H1 (cell line): ENCODE measurements at regions not wholly inside any gene's neighbourhood (a gene's known extent, or its start where the extent isn't known, plus 50 kb on each side); places are given as distances from the start of the nearest gene placed in this dataset.

Experiments
- CTCF ChIA-PET: fragments of 300-600 bp; sonication (Branson Sonifier 250); formaldehyde crosslinking; loops from one replicate; lab custom pipeline; 2021; ENCODE audit not compliant: partially characterized antibody; lab: Charles Lee
- POLR2A ChIA-PET: fragments of 300-600 bp; sonication (Branson Sonifier 250); formaldehyde crosslinking; loops from one replicate; lab custom pipeline; 2021; ENCODE audit warnings: inconsistent platforms; ENCODE audit not compliant: partially characterized antibody; lab: Charles Lee
- DNase-seq, 2 experiments: peaks; one replicate each; pipeline versions ENCODE4 v3.0.0 to v3.0.0-alpha.2; 2010 to 2022; ENCODE audit warnings: low spot score in 2 of 2, low read depth in 1 of 2, mixed read lengths in 1 of 2
- FAIRE-seq: peaks from 2 replicates; lab custom pipeline; 2011; peaks lifted over from hg19 to GRCh38; lab: Jason Lieb, UNC
- H2AFZ ChIP-seq: 2 replicates; pipeline ENCODE4 v1.8.1; 2012; ENCODE audit warnings: low read length, inconsistent platforms
- H2AK5ac ChIP-seq: 2 replicates; pipeline ENCODE4 v1.6.1; 2013; ENCODE audit warnings: low read depth, low read length
- H2BK120ac ChIP-seq: replicated peaks from 2 replicates; pipeline ENCODE3; 2013; ENCODE audit warnings: low read depth, low read length, inconsistent platforms
- H2BK12ac ChIP-seq: 2 replicates; pipeline ENCODE4 v1.6.1; 2013; ENCODE audit warnings: low read depth, low read length
- H2BK15ac ChIP-seq: 2 replicates; pipeline ENCODE4 v1.6.1; 2013; ENCODE audit warnings: low read length
- H2BK20ac ChIP-seq: 2 replicates; pipeline ENCODE4 v1.6.1; 2013; ENCODE audit warnings: low read length
- H2BK5ac ChIP-seq: 2 replicates; pipeline ENCODE4 v1.6.1; 2013; ENCODE audit warnings: low read depth, low read length
- H3K14ac ChIP-seq: 2 replicates; pipeline ENCODE4 v1.6.1; 2013; ENCODE audit warnings: inconsistent platforms; ENCODE audit not compliant: insufficient read length
- H3K18ac ChIP-seq: 2 replicates; pipeline ENCODE4 v1.6.1; 2013; ENCODE audit warnings: low read length; ENCODE audit errors: extremely low read depth
- H3K23ac ChIP-seq: 2 replicates; pipeline ENCODE4 v1.6.1; 2013; ENCODE audit warnings: inconsistent platforms; ENCODE audit not compliant: insufficient read length
- H3K23me2 ChIP-seq: 2 replicates; pipeline ENCODE4 v1.6.1; 2013; ENCODE audit warnings: low read depth, low read length
- H3K27ac ChIP-seq: 2 replicates; pipeline ENCODE4 v1.6.1; 2011; ENCODE audit warnings: low read depth, low read length, inconsistent platforms
- H3K27me3 ChIP-seq, 4 experiments: replicated peaks in 1 of 4; 1 replicate in 1 of 4; 2 replicates in 3 of 4; pipeline versions ENCODE4 v1.6.1 to v1.8.1; 2011 to 2013; ENCODE audit warnings: low read length in 3 of 4, mild to moderate bottlenecking in 3 of 4, inconsistent platforms in 2 of 4, mixed read lengths in 2 of 4, moderate library complexity in 1 of 4; ENCODE audit not compliant: control insufficient read depth in 3 of 4, insufficient read depth in 3 of 4; ENCODE audit errors: extremely low read depth in 1 of 4
- H3K36me3 ChIP-seq, 4 experiments: 2 replicates each; pipeline versions ENCODE4 v1.6.1 to v1.8.1; 2011 to 2013; ENCODE audit warnings: mild to moderate bottlenecking in 4 of 4, low read length in 3 of 4, moderate library complexity in 2 of 4, control low read depth in 1 of 4, inconsistent platforms in 1 of 4; ENCODE audit not compliant: insufficient read depth in 4 of 4, control insufficient read depth in 2 of 4
- H3K4ac ChIP-seq: replicated peaks from 2 replicates; pipeline ENCODE3; 2013; ENCODE audit warnings: low read length, low read depth, mixed read lengths, inconsistent platforms; ENCODE audit not compliant: insufficient read length
- H3K4me1 ChIP-seq, 4 experiments: replicated peaks in 1 of 4; 1 replicate in 1 of 4; 2 replicates in 3 of 4; pipeline versions ENCODE4 v1.6.1 to v1.8.1; 2011 to 2013; ENCODE audit warnings: low read length in 3 of 4, inconsistent platforms in 2 of 4, mixed read lengths in 1 of 4; ENCODE audit not compliant: insufficient read depth in 4 of 4, control insufficient read depth in 3 of 4
- H3K4me2 ChIP-seq, 2 experiments: 2 replicates each; pipeline versions ENCODE4 v1.6.1 to v1.8.1; 2011 to 2013; ENCODE audit warnings: low read depth in 2 of 2, low read length in 2 of 2, control low read depth in 1 of 2, inconsistent platforms in 1 of 2, mild to moderate bottlenecking in 1 of 2; ENCODE audit not compliant: insufficient read depth in 1 of 2
- H3K4me3 ChIP-seq, 4 experiments: fragments of 200-600, 300-600 bp in 1 of 4; sonication (generic), shearing (Covaris generic), sonication (Bioruptor Twin) in 1 of 4; 2 replicates each; pipeline versions ENCODE4 v1.5.1 to v1.8.1; 2011 to 2016; ENCODE audit warnings: low read length in 4 of 4, low read depth in 3 of 4, control low read depth in 2 of 4, inconsistent platforms in 2 of 4, mild to moderate bottlenecking in 2 of 4, mixed read lengths in 1 of 4, moderate library complexity in 1 of 4; ENCODE audit not compliant: insufficient read depth in 2 of 4; ENCODE audit errors: extremely low read depth in 1 of 4
- H3K56ac ChIP-seq: replicated peaks from 2 replicates; pipeline ENCODE3; 2013; ENCODE audit warnings: low read depth, mild to moderate bottlenecking, mixed read lengths, low read length, inconsistent platforms; ENCODE audit not compliant: insufficient read length
- H3K79me1 ChIP-seq: 2 replicates; pipeline ENCODE4 v1.6.1; 2013; ENCODE audit warnings: low read depth, low read length, control low read depth
- H3K79me2 ChIP-seq, 2 experiments: 2 replicates each; pipeline versions ENCODE4 v1.6.1 to v1.8.1; 2012 to 2013; ENCODE audit warnings: low read length in 2 of 2, mild to moderate bottlenecking in 2 of 2, inconsistent platforms in 1 of 2; ENCODE audit not compliant: insufficient read depth in 2 of 2, control insufficient read depth in 1 of 2
- H3K9ac ChIP-seq, 4 experiments: replicated peaks in 1 of 4; 1 replicate in 1 of 4; 2 replicates in 3 of 4; pipeline versions ENCODE4 v1.6.1 to v1.8.1; 2011 to 2013; ENCODE audit warnings: low read depth in 3 of 4, low read length in 3 of 4, control low read depth in 2 of 4, mild to moderate bottlenecking in 2 of 4, moderate library complexity in 2 of 4, inconsistent platforms in 1 of 4; ENCODE audit errors: extremely low read depth in 1 of 4
- H3K9me3 ChIP-seq, 2 experiments: 2 replicates each; pipeline versions ENCODE4 v1.6.1 to v1.8.1; 2012 to 2013; ENCODE audit warnings: mild to moderate bottlenecking in 2 of 2, moderate library complexity in 2 of 2, control low read depth in 1 of 2, inconsistent platforms in 1 of 2, low read depth in 1 of 2, low read length in 1 of 2, mixed read lengths in 1 of 2; ENCODE audit not compliant: insufficient read depth in 2 of 2
- H4K20me1 ChIP-seq, 2 experiments: replicated peaks in 1 of 2; 2 replicates each; pipeline versions ENCODE3 to v1.8.1; 2011 to 2013; ENCODE audit warnings: inconsistent platforms in 2 of 2, low read length in 2 of 2, mild to moderate bottlenecking in 1 of 2; ENCODE audit not compliant: insufficient read depth in 2 of 2, control insufficient read depth in 1 of 2
- H4K5ac ChIP-seq: 2 replicates; pipeline ENCODE4 v1.6.1; 2013; ENCODE audit warnings: low read length, low read depth, mixed read lengths, inconsistent platforms; ENCODE audit not compliant: insufficient read length
- H4K8ac ChIP-seq: 2 replicates; pipeline ENCODE4 v1.8.0; 2013; ENCODE audit warnings: mild to moderate bottlenecking, moderate library complexity, low read length, inconsistent platforms; ENCODE audit not compliant: insufficient read depth; ENCODE audit errors: extremely low read depth
- H4K91ac ChIP-seq: replicated peaks from 2 replicates; pipeline ENCODE3; 2013; ENCODE audit warnings: low read length, mixed read lengths, inconsistent platforms; ENCODE audit not compliant: insufficient read length
- ASH2L ChIP-seq: fragments of 200-600, 300-600 bp; sonication (generic); IDR thresholded peaks from one replicate; pipeline ENCODE4 v1.7.1; 2017; ENCODE audit warnings: low read length
- ATF3 ChIP-seq: IDR thresholded peaks from 2 replicates; pipeline ENCODE4 v1.6.1; 2011; ENCODE audit warnings: low read depth, mild to moderate bottlenecking, low read length; ENCODE audit not compliant: insufficient read depth
- CHD2 ChIP-seq: IDR thresholded peaks from 2 replicates; pipeline ENCODE4 v1.6.1; 2012; ENCODE audit warnings: low read length, improper control_type of control experiment
- EZH2 ChIP-seq: fragments of 200-600 bp; sonication (generic); IDR thresholded peaks from 2 replicates; pipeline ENCODE4 v1.7.1; 2012; ENCODE audit warnings: low read depth, mild to moderate bottlenecking, moderate library complexity, low read length, inconsistent platforms; ENCODE audit not compliant: severe bottlenecking
- GTF2F1 ChIP-seq: IDR thresholded peaks from 2 replicates; pipeline ENCODE4 v1.6.1; 2012; ENCODE audit warnings: low read depth, low read length, improper control_type of control experiment, borderline replicate concordance
- HDAC6 ChIP-seq: IDR thresholded peaks from one replicate; pipeline ENCODE4 v1.7.1; 2012; ENCODE audit warnings: low read depth, mild to moderate bottlenecking, inconsistent platforms, low read length, moderate library complexity
- KDM1A ChIP-seq: fragments of 200-600, 300-600 bp; sonication (generic); IDR thresholded peaks from 2 replicates; pipeline ENCODE4 v1.7.1; 2016; ENCODE audit warnings: mild to moderate bottlenecking, low read length, borderline replicate concordance
- POU5F1 ChIP-seq: IDR thresholded peaks from 2 replicates; pipeline ENCODE4 v1.6.1; 2011; ENCODE audit warnings: low read depth, mild to moderate bottlenecking, low read length, moderate library complexity
- RBBP5 ChIP-seq: IDR thresholded peaks from 2 replicates; pipeline ENCODE4 v1.7.1; 2012; ENCODE audit warnings: low read depth, mild to moderate bottlenecking, inconsistent platforms, low read length, moderate library complexity, borderline replicate concordance
- RFX5 ChIP-seq: IDR thresholded peaks from 2 replicates; pipeline ENCODE4 v1.6.1; 2011; ENCODE audit warnings: low read depth, low read length, improper control_type of control experiment, borderline replicate concordance
- RNF2 ChIP-seq: fragments of 200-900, 300-1000 bp; sonication (generic); IDR thresholded peaks from 2 replicates; pipeline ENCODE4 v1.7.1; 2016; ENCODE audit warnings: borderline replicate concordance, low read depth, mild to moderate bottlenecking, antibody characterized with exemption, low read length; ENCODE audit not compliant: poor library complexity, severe bottlenecking; ENCODE audit errors: missing control alignments
- SAP30 ChIP-seq: fragments of 300-600 bp; sonication (generic); IDR thresholded peaks from 2 replicates; pipeline ENCODE4 v1.7.1; 2012; ENCODE audit warnings: low read length, moderate library complexity, mild to moderate bottlenecking, inconsistent platforms; ENCODE audit not compliant: insufficient read depth, insufficient replicate concordance
- SP4 ChIP-seq: IDR thresholded peaks from 2 replicates; pipeline ENCODE4 v1.6.1; 2012; ENCODE audit warnings: low read length, inconsistent platforms
- SUZ12 ChIP-seq: fragments of 200-600 bp; sonication (generic); IDR thresholded peaks from 2 replicates; pipeline ENCODE4 v1.6.1; 2012; ENCODE audit warnings: mild to moderate bottlenecking, inconsistent platforms, low read length, moderate library complexity, mixed read lengths
- TCF12 ChIP-seq: IDR thresholded peaks from 2 replicates; pipeline ENCODE4 v1.6.1; 2011; ENCODE audit warnings: low read depth, mild to moderate bottlenecking, low read length
- WGBS, 2 experiments: shearing (Covaris generic) in 1 of 2; methylation state at CpG; one replicate each; pipeline versions ENCODE4 v1.1.6 to v1.1.7; 2013 to 2015; ENCODE audit warnings: low lambda C conversion rate in 2 of 2, mixed read lengths in 2 of 2, inconsistent platforms in 1 of 2, low coverage in 1 of 2, missing lambda C conversion rate in 1 of 2; ENCODE audit not compliant: insufficient replicate concordance in 2 of 2, insufficient coverage in 1 of 2, insufficient read length in 1 of 2; ENCODE audit errors: extremely low coverage in 1 of 2, missing lambda C conversion rate in 1 of 2; 5-methylcytosine and 5-hydroxymethylcytosine counted together

DNA sequence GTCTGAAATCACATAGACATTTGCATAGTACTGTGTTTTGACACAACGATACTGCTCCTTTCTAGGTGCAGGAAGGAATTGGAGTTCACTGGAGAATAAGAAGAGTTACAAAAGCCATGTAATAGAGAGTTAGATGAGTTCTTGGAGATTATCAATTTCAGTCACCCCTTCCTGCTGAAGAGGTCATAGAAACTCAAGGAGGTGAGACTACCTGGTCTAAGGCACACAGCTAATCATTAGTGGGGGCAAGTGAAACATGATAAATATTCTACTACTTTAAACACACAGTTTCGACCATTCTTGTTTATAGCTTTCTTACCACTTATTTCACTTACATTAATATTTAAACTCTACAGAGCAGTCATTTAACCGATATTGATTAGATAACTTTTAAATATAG, 286.9 kb upstream of the NXPH2 start:
- Histone ChIP-seq H2BK20ac (no peak overlapping the region), H2AK5ac (no peak overlapping the region), H3K18ac (no peak overlapping the region), H3K36me3 (no peaks in the 10 kb centered on the region), H3K4me3 (no peak overlapping the region), H3K9me3 (no peaks in the 10 kb centered on the region), H2BK15ac (no peak overlapping the region), H3K4me2 (no peak overlapping the region), H2BK5ac (no peak overlapping the region), H3K4ac (no peak overlapping the region), H4K20me1 (no peaks in the 10 kb centered on the region), H3K9ac (no peak overlapping the region), H3K23ac (no peak overlapping the region), H4K5ac (no peak overlapping the region), H3K14ac (no peak overlapping the region), H3K79me2 (no peaks in the 10 kb centered on the region), H3K79me1 (no peaks in the 10 kb centered on the region), H4K8ac (no peak overlapping the region), H3K27ac (no peak overlapping the region), H4K91ac (no peak overlapping the region), H2BK120ac (no peak overlapping the region), H3K4me1 (no peaks in the 10 kb centered on the region), H2AFZ (no peak overlapping the region), H3K27me3 (no peaks in the 10 kb centered on the region), H2BK12ac (no peak overlapping the region), H3K23me2 (no peaks in the 10 kb centered on the region), H3K56ac (no peak overlapping the region)
- POLR2A ChIA-PET, result no interaction called here
- FAIRE-seq (no peak), DNase-seq (no peak)
- CTCF ChIA-PET, result no interaction called here
- 85 to 100% methylated on average over 1 to 3 of the region's 3 CpGs for WGBS, 2 experiments
- no peak for TF ChIP-seq CHD2
- no peak for TF ChIP-seq HDAC6
- TF ChIP-seq SP4, result no peak
- TF ChIP-seq RFX5, result no peak
- no peak for TF ChIP-seq KDM1A
- no peak for TF ChIP-seq ATF3
- TF ChIP-seq POU5F1, result no peak
- no peak for TF ChIP-seq SAP30
- TF ChIP-seq ASH2L, result no peak
- no peak for TF ChIP-seq TCF12
- TF ChIP-seq EZH2, result no peak
- no peak for TF ChIP-seq GTF2F1
- TF ChIP-seq RBBP5, result no peak
- no peak for TF ChIP-seq SUZ12
- no peak for TF ChIP-seq RNF2
